ENCODE measurements at regions not wholly inside any gene's neighbourhood (a gene's known extent, or its start where the extent isn't known, plus 50 kb on each side); places are given as distances from the start of the nearest gene placed in this dataset.

- DNase-seq = no peak
- H3K36me3 ChIP-seq (ENCODE audit: control insufficient read depth in 4 of 4, insufficient read depth in 4 of 4, low read length in 4 of 4) = no peaks in the 10 kb centered on the region
- H3K9me3 ChIP-seq (ENCODE audit: control insufficient read depth in 4 of 4, insufficient read depth in 3 of 4, low read length in 3 of 4) = no peaks in the 10 kb centered on the region
- no peaks in the 10 kb centered on the region for H3K27me3 ChIP-seq (ENCODE audit: control insufficient read depth in 3 of 3, insufficient read depth in 3 of 3, low read length in 2 of 3)
- TF ChIP-seq CTCF (IDR thresholded peaks at IDR 0.05; ENCODE audit: control extremely low read depth, extremely low read depth) = no peak
- 90 to 92% methylated on average over 2 of the region's 2 CpGs for WGBS, 2 donors
- no peak for ATAC-seq (ENCODE audit: insufficient read depth, low FRiP score)
- H3K4me3 ChIP-seq = no peak overlapping the region
- H3K4me1 ChIP-seq (ENCODE audit: control insufficient read depth in 5 of 5, insufficient read depth in 5 of 5, low read length in 5 of 5) = no peaks in the 10 kb centered on the region
- no peak overlapping the region for H3K27ac ChIP-seq (ENCODE audit: low read depth in 1 of 2, low read length in 1 of 2)
- no peak overlapping the region for H3K9ac ChIP-seq (ENCODE audit: insufficient read depth in 1 of 2, low read length in 2 of 2)
Measured at GRCh38 chr1:239764546-239764945, 327.1 kb upstream of the FMN2 start.

GRCh38 chr1:239765163-239765562 is 326.5 kb upstream of the FMN2 start:
- Histone ChIP-seq H3K4me3 (no peak overlapping the region), H3K36me3 (ENCODE audit: control insufficient read depth in 4 of 4, insufficient read depth in 4 of 4, low read length in 4 of 4) (no peaks in the 10 kb centered on the region), H3K9ac (ENCODE audit: insufficient read depth in 1 of 2, low read length in 2 of 2) (no peak overlapping the region), H3K27me3 (ENCODE audit: control insufficient read depth in 3 of 3, insufficient read depth in 3 of 3, low read length in 2 of 3) (no peaks in the 10 kb centered on the region), H3K9me3 (ENCODE audit: control insufficient read depth in 4 of 4, insufficient read depth in 3 of 4, low read length in 3 of 4) (no peaks in the 10 kb centered on the region), H3K27ac (ENCODE audit: low read depth in 1 of 2, low read length in 1 of 2) (no peak overlapping the region), H3K4me1 (ENCODE audit: control insufficient read depth in 5 of 5, insufficient read depth in 5 of 5, low read length in 5 of 5) (no peaks in the 10 kb centered on the region)
- DNase-seq = no peak
- WGBS, 2 donors = 94% methylated on average over 5 of the region's 5 CpGs
- no peak for TF ChIP-seq CTCF (IDR thresholded peaks at IDR 0.05; ENCODE audit: control extremely low read depth, extremely low read depth)
- no peak for ATAC-seq (ENCODE audit: insufficient read depth, low FRiP score)

- Histone ChIP-seq H3K27me3 (ENCODE audit: control insufficient read depth in 3 of 3, insufficient read depth in 3 of 3, low read length in 2 of 3) (peaks cover 0 to 3% (median 0%) of the 10 kb centered on the region in 3 donors), H3K9me3 (ENCODE audit: control insufficient read depth in 4 of 4, insufficient read depth in 3 of 4, low read length in 3 of 4) (no peaks in the 10 kb centered on the region), H3K9ac (ENCODE audit: insufficient read depth in 1 of 2, low read length in 2 of 2) (no peak overlapping the region), H3K4me1 (ENCODE audit: control insufficient read depth in 5 of 5, insufficient read depth in 5 of 5, low read length in 5 of 5) (no peaks in the 10 kb centered on the region), H3K4me3 (no peak overlapping the region), H3K36me3 (ENCODE audit: control insufficient read depth in 4 of 4, insufficient read depth in 4 of 4, low read length in 4 of 4) (no peaks in the 10 kb centered on the region), H3K27ac (ENCODE audit: low read depth in 1 of 2, low read length in 1 of 2) (no peak overlapping the region)
- DNase-seq (no peak), ATAC-seq (ENCODE audit: insufficient read depth, low FRiP score) (no peak)
- no peak for TF ChIP-seq CTCF (IDR thresholded peaks at IDR 0.05; ENCODE audit: control extremely low read depth, extremely low read depth)
- WGBS, 2 donors = 83 to 86% methylated on average over 2 of the region's 2 CpGs
Measured at GRCh38 chr1:239771550-239771949, 320.1 kb upstream of the FMN2 start.

- 81 to 84% methylated on average over 4 of the region's 4 CpGs for WGBS, 2 donors
Measured at GRCh38 chr1:239772446-239772845, 319.2 kb upstream of the FMN2 start.

More at GRCh38 chr1:239772446-239772845, 319.2 kb upstream of the FMN2 start:
- no peak for TF ChIP-seq CTCF (IDR thresholded peaks at IDR 0.05; ENCODE audit: control extremely low read depth, extremely low read depth)
- Histone ChIP-seq H3K27ac (ENCODE audit: low read depth in 1 of 2, low read length in 1 of 2) (no peak overlapping the region), H3K27me3 (ENCODE audit: control insufficient read depth in 3 of 3, insufficient read depth in 3 of 3, low read length in 2 of 3) (peaks cover 0 to 3% (median 0%) of the 10 kb centered on the region in 3 donors), H3K36me3 (ENCODE audit: control insufficient read depth in 4 of 4, insufficient read depth in 4 of 4, low read length in 4 of 4) (no peaks in the 10 kb centered on the region), H3K4me1 (ENCODE audit: control insufficient read depth in 5 of 5, insufficient read depth in 5 of 5, low read length in 5 of 5) (no peaks in the 10 kb centered on the region), H3K4me3 (no peak overlapping the region), H3K9me3 (ENCODE audit: control insufficient read depth in 4 of 4, insufficient read depth in 3 of 4, low read length in 3 of 4) (no peaks in the 10 kb centered on the region), H3K9ac (ENCODE audit: insufficient read depth in 1 of 2, low read length in 2 of 2) (no peak overlapping the region)
- no peak for DNase-seq
- ATAC-seq (ENCODE audit: insufficient read depth, low FRiP score) = no peak

Measured in lung (tissue), 11 donors.